ENCODE measurements at regions not wholly inside any gene's neighbourhood (a gene's known extent, or its start where the extent isn't known, plus 50 kb on each side); places are given as distances from the start of the nearest gene placed in this dataset.

DNA sequence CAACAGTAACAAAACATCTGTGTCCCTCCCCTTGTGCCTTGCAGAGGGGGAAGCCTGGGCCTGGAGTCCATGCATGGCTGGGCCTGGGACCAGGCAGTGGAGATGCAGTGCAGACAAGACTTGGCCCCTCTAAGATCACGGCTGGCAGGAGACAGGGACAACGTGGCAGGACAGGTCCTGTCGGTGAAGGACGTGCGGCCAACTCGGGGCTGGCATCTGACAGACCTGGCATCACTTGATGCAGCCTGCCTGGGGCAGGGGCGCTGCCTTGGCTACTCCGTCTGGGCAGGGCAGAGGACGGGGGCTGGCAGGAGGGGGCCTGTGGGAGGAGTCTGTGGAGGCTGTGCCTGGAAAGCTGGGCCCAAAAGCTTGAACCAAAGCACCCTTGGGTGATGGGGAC lies 112.1 kb downstream of the CPZ start:
- no peak overlapping the region for H2BK15ac ChIP-seq (ENCODE audit: low read length)
- WGBS, 2 experiments (ENCODE audit: extremely low coverage in 1 of 2, insufficient coverage in 1 of 2, insufficient read length in 1 of 2, insufficient replicate concordance in 2 of 2, low coverage in 1 of 2, low lambda C conversion rate in 2 of 2, missing lambda C conversion rate in 1 of 2) = 95% methylated on average over 9 of the region's 9 CpGs; no CpG with 5 or more reads in 1 of the 2 experiments

More for the DNA sequence above, 112.1 kb downstream of the CPZ start:
- no peak overlapping the region for H3K56ac ChIP-seq (replicated peaks; ENCODE audit: insufficient read length, low read depth, low read length)
- no peaks in the 10 kb centered on the region for H3K79me1 ChIP-seq (ENCODE audit: low read depth, low read length)
- ChIA-PET POLR2A (ENCODE audit: partially characterized antibody) (no interaction called here), CTCF (ENCODE audit: partially characterized antibody) (interaction anchor here (1.0 to 3.2 kb wide), 2 partner anchors 16 to 152 kb away, joined by 3 to 12 read pairs; no protein-coding TSS in a partner anchor)
- H3K4ac ChIP-seq (replicated peaks; ENCODE audit: insufficient read length, low read depth, low read length) = no peak overlapping the region
- no peak overlapping the region for H2AFZ ChIP-seq (ENCODE audit: low read length)
- H4K8ac ChIP-seq (ENCODE audit: extremely low read depth, insufficient read depth, low read length) = peak overlapping the region; percentile 42; the same call in 1 of the 2 replicates
- no peak overlapping the region for H2AK5ac ChIP-seq (ENCODE audit: low read depth, low read length)
- no peak overlapping the region for H3K4me2 ChIP-seq (ENCODE audit: insufficient read depth in 1 of 2, low read depth in 2 of 2, low read length in 2 of 2)
- no peak overlapping the region for H3K9ac ChIP-seq (replicated peaks in 1 of 4; ENCODE audit: extremely low read depth in 1 of 4, low read depth in 3 of 4, low read length in 3 of 4)
- no peak overlapping the region for H3K14ac ChIP-seq (ENCODE audit: insufficient read length)
- no peak overlapping the region for H2BK120ac ChIP-seq (replicated peaks; ENCODE audit: low read depth, low read length)
- H3K4me3 ChIP-seq (ENCODE audit: extremely low read depth in 1 of 4, insufficient read depth in 2 of 4, low read depth in 3 of 4, low read length in 4 of 4) = no peak overlapping the region
- no peak overlapping the region for H2BK12ac ChIP-seq (ENCODE audit: low read depth, low read length)
- TF ChIP-seq HDAC2 (IDR thresholded peaks at IDR 0.05; ENCODE audit: borderline replicate concordance in 1 of 2, low read depth in 2 of 2, low read length in 2 of 2) (no peak), SIX5 (IDR thresholded peaks at IDR 0.05; ENCODE audit: low read depth, low read length) (no peak), KDM4A (IDR thresholded peaks at IDR 0.05; ENCODE audit: low read depth, low read length, severe bottlenecking) (no peak), RAD21 (IDR thresholded peaks at IDR 0.05 in 1 of 2, conservative IDR thresholded peaks at IDR 0.05 in 1 of 2; ENCODE audit: low read depth in 2 of 2, low read length in 2 of 2) (no peak), SAP30 (IDR thresholded peaks at IDR 0.05; ENCODE audit: insufficient read depth, insufficient replicate concordance, low read length) (no peak), CREB1 (IDR thresholded peaks at IDR 0.05) (no peak), ASH2L (IDR thresholded peaks at IDR 0.05; ENCODE audit: low read length) (no peak), CTBP2 (IDR thresholded peaks at IDR 0.05; ENCODE audit: borderline replicate concordance, insufficient read depth, insufficient read length, low read length) (no peak), CHD1 (IDR thresholded peaks at IDR 0.05; ENCODE audit: low read depth, low read length) (no peak), EP300 (IDR thresholded peaks at IDR 0.05; ENCODE audit: borderline replicate concordance in 1 of 2, low read depth in 2 of 2, low read length in 2 of 2) (no peak), TAF1 (IDR thresholded peaks at IDR 0.05; ENCODE audit: low read depth, low read length) (no peak)
- TF ChIP-seq, protein P1, sequence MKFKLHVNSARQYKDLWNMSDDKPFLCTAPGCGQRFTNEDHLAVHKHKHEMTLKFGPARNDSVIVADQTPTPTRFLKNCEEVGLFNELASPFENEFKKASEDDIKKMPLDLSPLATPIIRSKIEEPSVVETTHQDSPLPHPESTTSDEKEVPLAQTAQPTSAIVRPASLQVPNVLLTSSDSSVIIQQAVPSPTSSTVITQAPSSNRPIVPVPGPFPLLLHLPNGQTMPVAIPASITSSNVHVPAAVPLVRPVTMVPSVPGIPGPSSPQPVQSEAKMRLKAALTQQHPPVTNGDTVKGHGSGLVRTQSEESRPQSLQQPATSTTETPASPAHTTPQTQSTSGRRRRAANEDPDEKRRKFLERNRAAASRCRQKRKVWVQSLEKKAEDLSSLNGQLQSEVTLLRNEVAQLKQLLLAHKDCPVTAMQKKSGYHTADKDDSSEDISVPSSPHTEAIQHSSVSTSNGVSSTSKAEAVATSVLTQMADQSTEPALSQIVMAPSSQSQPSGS (IDR thresholded peaks at IDR 0.05; ENCODE audit: low read length) = no peak
- no peak overlapping the region for H3K27ac ChIP-seq (ENCODE audit: low read depth, low read length)
- no peak overlapping the region for H2BK20ac ChIP-seq (ENCODE audit: low read length)
- H4K91ac ChIP-seq (replicated peaks; ENCODE audit: insufficient read length, low read length) = no peak overlapping the region
- no peaks in the 10 kb centered on the region for H3K9me3 ChIP-seq (ENCODE audit: insufficient read depth in 2 of 2, low read depth in 1 of 2, low read length in 1 of 2)
- no peak overlapping the region for H4K5ac ChIP-seq (ENCODE audit: insufficient read length, low read depth, low read length)
- H4K20me1 ChIP-seq (replicated peaks in 1 of 2; ENCODE audit: control insufficient read depth in 1 of 2, insufficient read depth in 2 of 2, low read length in 2 of 2) = no peaks in the 10 kb centered on the region
- DNase-seq (ENCODE audit: low read depth in 1 of 2, low spot score in 2 of 2) = peak in 1 of 2 experiments; percentile 38
- no peak overlapping the region for H3K23ac ChIP-seq (ENCODE audit: insufficient read length)
- H3K79me2 ChIP-seq (ENCODE audit: control insufficient read depth in 1 of 2, insufficient read depth in 2 of 2, low read length in 2 of 2) = no peaks in the 10 kb centered on the region
- no peaks in the 10 kb centered on the region for H3K23me2 ChIP-seq (ENCODE audit: low read depth, low read length)
- no peak for FAIRE-seq
- no peak overlapping the region for H3K18ac ChIP-seq (ENCODE audit: extremely low read depth, low read length)
- H3K4me1 ChIP-seq (replicated peaks in 1 of 4; ENCODE audit: control insufficient read depth in 3 of 4, insufficient read depth in 4 of 4, low read length in 3 of 4) = peaks cover 0 to 9% (median 2%) of the 10 kb centered on the region in 4 experiments; a peak in 5 of 7 replicates
- no peaks in the 10 kb centered on the region for H3K36me3 ChIP-seq (ENCODE audit: control insufficient read depth in 2 of 4, insufficient read depth in 4 of 4, low read length in 3 of 4)
- no peaks in the 10 kb centered on the region for H3K27me3 ChIP-seq (replicated peaks in 1 of 4; ENCODE audit: control insufficient read depth in 3 of 4, extremely low read depth in 1 of 4, insufficient read depth in 3 of 4, low read length in 3 of 4)
- no peak overlapping the region; the same call in 1 of the 2 replicates for H2BK5ac ChIP-seq (ENCODE audit: low read depth, low read length)

All from H1 (cell line).